HG03066 (cell line): ENCODE measurements at regions not wholly inside any gene's neighbourhood (a gene's known extent, or its start where the extent isn't known, plus 50 kb on each side); places are given as distances from the start of the nearest gene placed in this dataset.
"Not testable (repeated sequence)": the region's sequence is repeated elsewhere in the genome, so short reads cannot be mapped to it uniquely, and the experiment has no call there.

ENCODE experiments used
- ATAC-seq: cut with Tn5 transposase; IDR thresholded peaks from one replicate; pipeline ENCODE4 v1.9.1; 2021; ENCODE audit warnings: low read depth; ENCODE audit not compliant: unreplicated experiment

DNA sequence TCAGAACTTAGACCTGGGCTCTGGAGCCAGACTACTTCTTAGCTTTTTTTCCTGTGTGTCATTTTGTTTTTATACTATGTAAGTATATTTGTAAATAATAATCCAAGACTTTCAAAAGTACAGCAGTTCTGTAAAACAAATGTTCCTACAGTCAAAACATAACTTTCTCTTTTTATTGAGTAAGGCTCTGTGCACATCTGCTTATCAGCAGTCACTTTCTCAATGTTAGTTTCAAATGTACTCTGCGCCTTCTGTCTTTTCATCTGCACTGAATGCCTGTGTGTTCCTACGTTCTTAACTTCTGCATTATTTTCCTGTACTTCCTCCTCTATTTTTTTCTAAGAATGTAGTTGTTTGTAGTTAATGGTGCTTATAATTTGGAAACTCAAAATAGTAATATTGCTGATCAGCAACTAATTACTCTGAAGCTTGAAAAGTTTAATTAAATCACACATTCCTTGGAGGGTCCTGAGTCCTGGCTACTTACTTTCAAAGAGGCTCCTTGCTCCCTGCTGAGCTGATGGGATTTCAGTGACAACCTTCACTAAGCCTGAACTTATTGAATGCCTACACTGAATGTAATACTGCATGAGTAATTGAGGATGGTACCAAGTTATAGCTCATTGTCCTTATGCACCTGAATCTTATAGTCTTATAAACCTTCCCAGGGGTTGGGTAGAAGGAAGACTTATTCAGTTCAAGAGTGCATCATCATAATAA lies 329.9 kb downstream of the KCNJ2 start:
- ATAC-seq = no peak

DNA sequence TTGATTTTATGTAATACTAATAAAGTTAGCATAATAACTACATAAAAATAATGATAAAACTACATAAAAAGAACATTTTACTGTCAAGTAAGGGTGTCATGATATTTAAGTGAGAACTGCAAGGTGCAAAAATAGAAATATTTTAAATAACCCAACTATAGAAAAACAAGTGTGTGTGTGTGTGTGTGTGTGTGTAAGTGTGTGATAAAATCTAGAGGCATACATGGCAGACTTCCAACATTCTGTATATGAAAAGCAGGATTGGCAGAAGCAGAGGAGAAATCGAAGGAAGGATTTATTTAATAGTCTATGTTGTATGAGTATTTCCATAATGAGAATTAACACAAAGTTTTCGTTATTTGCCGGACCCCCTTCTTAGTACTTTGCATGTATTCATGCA lies 334.1 kb downstream of the KCNJ2 start:
- no peak for ATAC-seq

DNA sequence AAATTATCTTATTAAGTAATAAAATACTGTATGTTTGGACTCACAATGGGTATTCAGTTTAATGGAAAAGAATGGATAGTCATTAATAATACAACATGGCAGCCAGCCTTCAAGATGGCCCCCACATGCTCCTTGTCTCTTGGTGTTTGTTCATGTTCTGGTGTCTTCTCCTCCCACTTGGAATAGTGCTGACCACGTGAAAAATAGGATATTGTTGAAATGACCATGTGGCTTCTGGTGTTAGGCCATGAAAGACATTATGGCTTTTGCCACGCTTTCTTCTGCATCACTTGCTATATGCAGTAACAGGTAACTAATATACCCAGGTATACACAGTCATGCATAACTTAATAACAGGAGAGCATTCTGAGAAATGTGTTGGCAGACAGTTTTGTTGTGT lies 341.0 kb downstream of the KCNJ2 start:
- ATAC-seq = no peak

DNA sequence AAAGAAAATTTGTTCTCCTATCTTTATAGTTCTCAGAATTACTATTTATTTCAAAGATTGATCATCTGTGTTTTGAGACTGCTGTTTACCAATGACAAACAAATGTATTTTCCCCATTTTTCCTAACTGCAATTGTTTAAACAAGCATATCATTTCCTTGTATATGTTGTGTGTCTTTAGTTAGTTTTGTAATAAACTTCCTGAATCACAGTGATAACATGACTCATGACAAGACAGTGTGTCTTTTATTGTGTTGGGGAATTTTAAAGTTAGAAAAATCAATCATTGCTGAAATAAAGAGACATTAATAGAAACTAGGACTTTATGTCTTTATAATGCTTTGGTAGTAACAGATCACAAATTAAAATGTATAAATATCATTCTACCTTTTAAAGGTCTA lies 348.5 kb downstream of the KCNJ2 start:
- no peak for ATAC-seq

DNA sequence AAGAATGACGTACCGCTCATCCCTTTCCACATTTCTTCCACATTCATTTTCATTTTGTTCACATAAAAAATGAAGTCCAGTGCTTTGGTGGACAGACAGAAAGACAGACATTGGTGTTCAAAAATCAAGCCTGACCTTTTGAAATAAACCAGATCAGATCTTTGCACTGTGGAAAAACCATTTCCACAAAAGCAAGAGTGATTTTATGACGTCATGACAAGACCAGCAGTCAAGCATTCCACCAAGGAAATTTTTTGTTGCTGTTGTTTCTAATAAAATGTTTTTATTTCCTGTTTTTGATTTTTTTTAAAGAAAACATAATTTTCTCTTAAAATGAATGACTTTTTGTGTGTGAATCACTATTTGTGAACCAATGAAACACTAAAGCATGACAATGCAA lies 350.0 kb downstream of the KCNJ2 start:
- ATAC-seq = no peak

DNA sequence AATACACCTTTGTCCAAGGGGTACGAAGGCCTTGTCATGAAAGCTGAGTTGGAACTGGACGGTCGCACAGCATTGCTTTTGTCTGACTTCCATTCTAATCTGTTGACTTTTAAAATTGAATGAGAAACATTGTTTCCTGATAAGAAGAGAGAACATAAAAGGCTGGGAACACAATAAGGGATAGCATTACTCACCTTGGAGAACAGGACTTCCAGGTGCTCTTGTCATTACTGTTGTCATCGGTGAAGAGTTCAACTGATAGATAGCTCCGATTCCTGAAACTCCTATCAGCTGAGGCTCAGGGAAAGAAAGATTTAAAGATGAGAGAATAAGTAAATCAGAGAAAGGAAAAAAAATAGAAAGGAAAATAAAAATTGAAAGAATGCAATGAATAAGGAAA lies 351.1 kb downstream of the KCNJ2 start:
- ATAC-seq = no peak

DNA sequence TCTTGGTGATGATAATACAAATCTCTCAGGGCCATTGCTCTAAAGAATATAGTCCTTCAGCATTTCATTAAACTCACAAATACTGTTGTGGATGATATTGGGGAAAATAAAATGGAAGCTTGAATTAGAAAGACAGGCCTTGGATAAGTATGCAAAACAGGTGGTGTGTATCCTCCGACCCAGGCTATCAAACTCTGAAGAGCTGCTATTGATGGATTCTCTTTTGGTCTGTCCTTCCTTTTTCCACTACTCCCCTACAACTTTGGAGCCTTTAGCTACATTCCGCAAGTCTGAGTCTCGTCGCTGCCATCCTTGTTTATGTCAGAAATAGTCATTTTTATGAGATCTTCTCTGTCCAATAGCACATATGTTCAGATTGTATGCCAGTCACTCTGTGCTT lies 351.6 kb downstream of the KCNJ2 start:
- no peak for ATAC-seq

DNA sequence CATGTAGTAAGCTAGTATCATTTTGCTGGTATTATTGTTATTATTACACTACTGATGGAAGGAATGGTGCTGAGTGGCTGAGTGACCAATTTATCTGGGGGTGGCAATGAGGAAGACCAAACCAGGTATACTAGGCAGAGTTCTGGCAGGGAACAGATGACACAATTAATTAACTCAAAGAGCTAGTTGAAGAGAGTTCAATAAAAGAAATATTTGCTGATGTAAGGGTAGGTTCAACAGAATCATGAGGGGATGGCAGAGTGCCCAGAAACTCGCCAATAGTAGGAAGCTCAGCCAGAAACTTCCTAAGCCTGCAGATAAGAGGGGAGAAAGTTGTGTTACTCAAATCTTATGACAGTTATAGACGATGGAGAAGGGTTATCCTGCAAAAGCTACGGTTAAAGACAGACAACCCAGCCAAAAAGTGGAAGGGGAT lies 352.5 kb downstream of the KCNJ2 start:
- no peak for ATAC-seq

DNA sequence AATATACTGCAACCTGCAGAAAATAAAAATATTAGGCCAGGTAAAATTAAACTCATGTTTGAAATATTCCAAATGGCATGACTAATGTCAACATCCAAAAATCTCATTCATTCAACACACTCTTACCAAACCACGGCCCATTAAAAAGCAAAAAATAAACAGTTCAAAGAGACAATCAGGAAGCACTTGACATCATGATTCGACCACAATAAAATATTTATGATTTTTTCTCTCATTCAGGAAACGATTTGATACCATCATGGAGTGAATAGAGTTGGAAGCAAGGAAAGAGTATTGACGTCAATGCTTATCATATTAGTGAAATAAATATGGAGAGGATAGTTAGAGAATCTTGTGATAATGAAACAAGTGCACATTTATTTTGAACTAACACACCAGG lies 354.1 kb downstream of the KCNJ2 start:
- ATAC-seq = no peak

DNA sequence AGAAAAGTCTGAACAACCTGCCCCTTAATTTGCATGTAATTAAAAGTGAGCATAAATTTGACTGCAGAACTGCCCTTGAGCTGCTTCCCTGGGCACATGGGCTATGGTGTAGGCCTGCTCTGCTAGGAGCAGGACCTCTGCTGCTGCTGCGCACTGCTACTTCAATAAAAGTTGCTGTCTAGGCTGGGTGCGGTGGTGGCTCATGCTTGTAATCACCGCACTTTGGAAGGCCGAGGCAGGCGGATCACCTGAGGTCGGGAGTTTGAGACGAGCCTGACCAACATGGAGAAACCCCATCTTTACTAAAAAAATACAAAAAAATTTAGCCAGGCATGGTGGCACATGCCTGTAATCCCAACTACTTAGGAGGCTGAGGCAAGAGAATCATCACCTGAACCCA lies 355.7 kb downstream of the KCNJ2 start:
- not testable (repeated sequence) for ATAC-seq

DNA sequence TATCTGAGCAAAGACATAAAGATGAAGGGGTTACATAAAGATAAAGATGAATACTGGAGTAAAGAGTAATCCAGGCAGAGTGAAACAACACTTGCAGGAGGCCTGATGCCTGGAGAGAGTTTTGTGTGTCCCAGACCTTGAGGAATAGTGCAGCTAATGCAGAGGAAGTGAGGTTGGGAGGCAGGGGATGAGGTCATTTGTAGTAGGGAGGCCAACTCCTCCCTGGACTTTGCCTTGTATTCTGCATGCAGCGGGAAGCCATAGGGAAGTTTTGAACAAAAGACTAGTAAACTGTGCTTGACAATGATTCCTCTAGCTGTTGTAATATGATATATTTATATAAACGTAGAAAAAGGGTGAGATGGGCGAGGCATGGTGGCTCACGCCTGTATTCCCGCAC lies 356.6 kb downstream of the KCNJ2 start:
- no peak for ATAC-seq

DNA sequence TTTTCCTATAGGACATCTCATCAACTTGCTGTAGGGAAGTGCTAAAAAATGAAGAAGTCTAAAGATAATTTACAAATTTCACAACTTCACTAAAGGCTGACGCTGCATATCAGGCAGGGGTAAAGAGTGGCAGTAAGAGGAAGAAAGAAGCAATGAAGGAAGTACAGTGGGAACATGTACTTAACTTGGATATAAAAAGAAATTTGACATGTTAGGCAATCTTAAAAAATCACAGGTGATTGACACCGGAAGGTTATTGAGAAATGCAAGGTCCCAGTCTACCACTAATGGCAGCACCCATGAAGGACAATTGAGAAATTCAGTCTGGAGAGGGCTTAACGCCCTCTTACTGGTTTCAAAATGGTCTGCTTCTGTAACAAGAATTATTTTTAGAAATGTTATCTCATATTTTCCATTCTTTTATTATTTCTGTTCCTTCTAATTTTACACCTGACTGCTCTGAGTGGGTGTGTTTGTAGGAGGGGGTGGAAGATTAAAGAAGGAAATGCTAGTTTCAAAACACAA lies 358.1 kb downstream of the KCNJ2 start:
- ATAC-seq = no peak

DNA sequence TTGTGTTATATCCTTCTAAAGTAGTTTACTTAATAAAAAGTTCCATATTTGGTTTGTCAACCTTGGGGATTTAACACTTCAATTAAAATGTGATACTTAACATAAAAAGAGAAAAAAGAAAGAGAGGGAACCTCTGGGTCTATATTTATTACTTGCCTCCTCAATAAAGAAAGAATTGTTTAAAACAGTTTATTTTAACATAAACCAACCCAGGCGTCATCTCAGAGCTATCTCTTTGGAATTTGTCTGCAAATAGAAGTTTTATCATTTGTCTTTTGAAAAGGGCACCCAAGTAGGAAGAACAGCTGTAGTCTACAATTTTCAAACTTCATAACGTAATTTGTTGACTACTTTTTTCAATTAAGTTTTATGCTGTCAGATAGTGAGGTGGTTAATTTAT lies 364.1 kb downstream of the KCNJ2 start:
- ATAC-seq = no peak

DNA sequence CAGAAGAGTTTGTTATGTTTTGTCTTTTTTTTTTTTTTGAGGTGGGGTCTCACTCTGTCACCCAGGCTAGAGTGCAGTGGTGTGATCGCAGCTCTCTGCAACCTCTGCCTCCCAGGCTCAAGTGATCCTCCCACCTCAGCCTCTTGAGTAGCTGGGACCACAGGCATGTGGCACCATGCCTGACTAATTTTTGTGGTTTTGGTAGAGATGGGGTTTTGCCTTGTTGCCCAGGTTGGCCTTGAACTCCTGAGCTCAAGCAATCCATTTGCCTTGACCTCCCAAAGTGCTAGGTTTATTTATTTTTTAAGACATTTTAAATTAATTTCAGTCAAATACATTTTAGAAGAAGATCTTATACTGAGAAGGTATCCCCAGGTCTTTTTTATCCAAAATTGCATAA lies 366.7 kb downstream of the KCNJ2 start:
- ATAC-seq = no peak

DNA sequence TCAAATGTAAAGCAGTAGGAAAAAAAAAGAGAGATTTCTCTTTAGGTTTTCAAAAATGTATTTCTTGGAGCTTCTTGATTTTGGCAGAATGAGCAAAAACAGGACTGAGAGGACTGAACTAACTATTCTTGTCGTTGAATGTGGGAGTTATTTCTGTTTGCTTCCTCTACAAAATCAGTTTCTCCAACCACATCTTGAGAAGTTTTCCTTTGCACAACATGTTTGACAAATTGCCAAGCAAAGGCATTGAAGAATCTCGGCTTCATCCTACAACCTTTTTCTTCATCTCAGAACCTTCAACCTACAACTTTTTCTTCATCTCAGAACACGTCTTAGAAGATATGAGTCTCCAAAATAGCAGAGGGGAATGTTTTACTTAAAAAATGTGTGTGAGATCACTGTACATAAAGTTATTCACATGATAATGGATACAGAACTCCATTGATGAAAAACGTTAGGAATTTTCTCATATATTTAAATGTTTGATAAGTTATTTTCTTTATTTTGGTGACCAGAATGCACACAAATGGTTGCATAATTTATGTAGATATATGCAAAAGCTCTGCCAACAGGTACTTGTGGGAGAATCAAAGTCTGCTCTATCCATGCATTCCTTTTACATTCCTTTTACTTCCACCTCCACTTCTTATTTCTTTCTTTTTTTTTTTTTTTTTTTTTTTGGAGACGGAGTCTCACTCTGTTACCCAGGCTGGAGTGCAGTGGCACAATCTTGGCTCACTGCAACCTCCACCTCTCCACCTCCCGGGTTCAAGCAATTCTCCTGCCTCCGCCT lies 370.0 kb downstream of the KCNJ2 start:
- no peak for ATAC-seq

DNA sequence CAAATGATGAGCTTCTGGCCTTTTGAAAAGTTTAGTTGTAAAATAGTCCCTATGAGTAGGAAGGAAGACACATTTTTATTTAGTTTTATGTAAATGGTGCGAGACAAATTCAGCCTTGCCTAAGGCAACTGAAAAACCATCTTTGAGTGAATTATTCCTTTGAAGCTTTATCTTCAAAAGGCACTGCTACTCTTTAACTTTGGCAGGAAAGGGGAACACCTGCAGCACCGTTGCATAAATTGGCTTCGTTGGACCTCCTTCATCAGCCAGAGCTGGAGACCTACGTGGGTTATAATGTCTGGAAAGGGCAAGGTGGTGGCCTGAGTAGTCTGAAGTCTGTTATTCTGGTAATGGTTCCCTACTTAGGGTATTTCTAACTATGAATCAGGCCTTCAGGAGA lies 373.5 kb downstream of the KCNJ2 start:
- ATAC-seq = no peak

DNA sequence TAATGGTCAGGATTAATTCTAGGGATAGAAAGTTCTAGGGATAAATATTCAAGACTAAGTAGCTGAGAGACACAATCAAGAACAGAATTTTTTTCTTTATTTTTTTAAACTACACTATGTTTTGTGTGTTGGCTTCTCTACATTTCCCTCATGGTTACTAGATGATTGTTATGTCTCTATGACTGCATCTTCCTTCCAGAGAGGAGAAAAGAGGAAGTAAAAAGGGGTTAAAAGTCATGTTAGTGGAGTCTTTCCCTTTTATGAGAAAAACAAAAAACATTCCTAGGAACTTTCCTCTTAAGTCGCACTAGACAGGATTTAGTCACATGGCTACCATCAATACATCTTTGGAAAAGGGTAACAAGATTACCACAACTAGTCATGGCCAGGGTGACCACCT lies 375.0 kb downstream of the KCNJ2 start:
- no peak for ATAC-seq

DNA sequence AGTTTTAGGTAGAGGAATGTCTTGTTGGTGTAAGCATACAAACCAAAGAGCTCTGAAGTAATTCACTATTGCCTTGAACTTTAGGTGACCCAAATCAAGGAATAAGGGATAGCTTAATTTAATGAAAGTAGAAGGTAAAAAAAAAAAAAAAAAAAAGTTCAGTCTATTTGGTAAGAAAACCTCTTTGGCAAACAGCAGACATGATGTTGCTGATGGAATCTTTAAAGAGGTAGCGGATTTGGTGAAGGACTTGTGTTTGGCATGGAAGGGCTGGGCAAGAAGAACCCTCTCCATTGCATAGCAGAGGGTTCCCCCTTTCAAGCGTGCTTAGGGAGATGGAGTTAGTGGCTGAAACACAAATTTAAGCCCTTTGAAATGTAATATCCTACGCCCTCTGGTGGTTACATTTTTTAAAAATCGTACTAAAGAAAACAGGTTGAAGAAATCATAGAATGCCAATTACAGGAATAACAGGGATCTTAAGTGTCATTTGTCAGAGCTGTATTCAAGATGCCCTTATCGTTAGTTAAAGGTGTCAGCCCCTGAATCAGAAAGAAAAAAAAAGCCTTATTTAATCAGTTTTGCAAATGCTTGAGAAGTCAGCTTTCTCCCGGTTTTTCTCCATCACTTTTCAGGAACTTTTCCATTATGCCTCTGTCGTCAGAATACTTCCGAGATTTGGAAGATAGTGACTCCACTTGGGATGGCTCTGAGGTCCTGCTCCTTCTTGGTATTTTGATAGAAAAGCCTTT lies 383.1 kb downstream of the KCNJ2 start:
- no peak for ATAC-seq

DNA sequence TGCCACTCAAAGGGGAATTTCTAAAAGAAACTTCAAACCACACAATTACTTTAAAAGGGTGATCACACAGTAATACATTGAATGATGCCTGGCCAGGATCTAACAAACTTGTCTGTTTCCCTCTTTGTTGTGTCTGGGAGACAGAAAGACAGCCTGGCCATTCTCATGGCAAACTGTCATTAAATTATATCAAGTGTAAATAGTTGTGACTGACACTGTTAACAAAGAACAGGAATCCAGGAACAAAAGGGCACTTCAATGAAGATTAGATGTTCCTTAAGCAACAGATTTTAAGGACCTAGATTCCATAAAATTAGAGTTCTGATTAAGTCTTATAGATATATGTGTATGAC lies 383.6 kb downstream of the KCNJ2 start:
- ATAC-seq = no peak

DNA sequence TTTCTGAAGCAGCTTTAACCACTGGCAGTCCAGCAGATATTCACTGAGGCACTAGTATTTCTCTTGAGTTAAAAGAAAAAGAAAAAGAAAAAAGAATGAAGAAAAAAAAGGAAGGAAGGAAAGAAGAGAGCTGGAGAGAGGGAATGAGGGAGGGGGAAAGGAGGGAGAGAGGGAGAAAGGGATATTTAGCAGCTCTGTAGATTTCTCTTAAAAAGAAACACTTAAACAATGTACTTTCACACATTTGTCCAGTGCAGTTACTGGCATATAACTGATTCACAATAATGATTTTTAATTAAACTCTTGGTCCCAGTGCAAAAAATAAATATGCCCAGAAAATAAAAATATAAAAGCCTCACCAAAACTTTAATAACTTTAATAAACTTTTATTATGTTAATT lies 386.4 kb downstream of the KCNJ2 start:
- no peak for ATAC-seq

DNA sequence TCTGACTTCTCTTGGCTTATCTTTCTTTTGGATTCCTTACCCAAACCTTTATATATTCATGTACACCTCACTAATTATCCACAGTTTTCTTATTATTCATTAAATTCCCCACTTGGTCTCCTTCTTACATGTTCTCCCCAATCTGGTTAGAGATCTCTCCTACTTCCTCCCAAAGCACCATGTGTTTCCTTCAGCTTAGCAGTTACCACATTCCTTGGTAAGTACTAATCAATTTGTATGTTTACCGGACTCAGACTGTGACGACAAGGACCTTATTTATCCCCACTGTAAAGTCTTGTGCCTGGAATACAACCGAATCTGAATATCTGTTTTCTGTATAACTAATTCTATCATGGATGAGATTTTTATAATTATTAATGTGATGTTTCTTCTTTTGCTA lies 389.5 kb downstream of the KCNJ2 start:
- no peak for ATAC-seq
